ENCODE measurements at regions not wholly inside any gene's neighbourhood (a gene's known extent, or its start where the extent isn't known, plus 50 kb on each side); places are given as distances from the start of the nearest gene placed in this dataset.
A peak's percentile ranks its signal among the peaks of the same experiment; 100 is the strongest.

DNA sequence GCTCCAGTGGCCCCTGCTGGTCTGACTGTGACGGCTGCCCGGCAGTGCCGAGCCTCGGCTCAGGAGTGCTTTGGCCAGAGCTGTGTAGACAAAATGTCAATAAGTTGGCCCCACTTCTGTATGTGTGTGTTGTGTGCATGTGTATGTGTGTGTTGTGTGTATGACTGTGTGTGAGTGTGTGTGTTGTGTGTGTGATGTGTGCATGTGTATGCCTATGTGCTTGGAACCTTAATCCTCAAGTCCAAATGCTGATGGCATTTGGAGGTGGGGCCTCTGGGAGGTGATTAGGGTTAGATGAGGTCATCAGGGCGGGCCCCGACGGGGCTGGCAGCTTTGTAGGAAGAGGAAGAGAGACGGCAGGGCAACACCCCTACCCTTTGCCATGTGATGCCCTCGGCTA is 269.0 kb downstream of the DCDC2C start:
- Histone ChIP-seq H3K4me1 (no peaks in the 10 kb centered on the region), H3K4me2 (no peak overlapping the region), H3K9me3 (peaks cover 12% of the 10 kb centered on the region; the same call in 2 of the 3 replicates), H3K4me3 (no peak overlapping the region), H3K27ac (no peak overlapping the region)
- ATAC-seq (peak in 1 of 2 experiments; percentile 28; a peak in 1 of 6 replicates), DNase-seq (ENCODE audit: low read depth in 1 of 2, low spot score in 1 of 2) (no peak), FAIRE-seq (no peak)
- 4% methylated on average over 9 of the region's 9 CpGs for WGBS (ENCODE audit: missing lambda C conversion rate)
- ChIA-PET POLR2A (no interaction called here), CTCF (interaction anchor here (0.5 to 2.2 kb wide), 2 partner anchors 13 kb away, joined by 3 to 7 read pairs; no protein-coding TSS in a partner anchor)
- TF ChIP-seq POLR2AphosphoS2 (conservative IDR thresholded peaks at IDR 0.05; ENCODE audit: low read length) (no peak), FOSB (CRISPR knock-in tag; IDR thresholded peaks at IDR 0.05) (no peak), TP53 (CRISPR knock-in tag; IDR thresholded peaks at IDR 0.05) (no peak), KDM5A (IDR thresholded peaks at IDR 0.05) (no peak), JUNB (IDR thresholded peaks at IDR 0.05) (no peak), RAD21 (conservative IDR thresholded peaks at IDR 0.05 in 1 of 2, IDR thresholded peaks at IDR 0.05 in 1 of 2) (no peak), MAZ (IDR thresholded peaks at IDR 0.05; ENCODE audit: borderline replicate concordance, low read depth, low read length) (no peak), HOXA7 (CRISPR knock-in tag; IDR thresholded peaks at IDR 0.05) (no peak), JUN (IDR thresholded peaks at IDR 0.05) (no peak), NPAS2 (CRISPR knock-in tag; IDR thresholded peaks at IDR 0.05; ENCODE audit: borderline replicate concordance) (no peak), TFCP2L1 (CRISPR knock-in tag; IDR thresholded peaks at IDR 0.05) (no peak), HOXB5 (CRISPR knock-in tag; IDR thresholded peaks at IDR 0.05) (no peak), ZSCAN20 (CRISPR knock-in tag; IDR thresholded peaks at IDR 0.05) (no peak), CHD2 (IDR thresholded peaks at IDR 0.05; ENCODE audit: low read length, partially characterized antibody) (no peak)
- TF ChIP-seq, protein P1, sequence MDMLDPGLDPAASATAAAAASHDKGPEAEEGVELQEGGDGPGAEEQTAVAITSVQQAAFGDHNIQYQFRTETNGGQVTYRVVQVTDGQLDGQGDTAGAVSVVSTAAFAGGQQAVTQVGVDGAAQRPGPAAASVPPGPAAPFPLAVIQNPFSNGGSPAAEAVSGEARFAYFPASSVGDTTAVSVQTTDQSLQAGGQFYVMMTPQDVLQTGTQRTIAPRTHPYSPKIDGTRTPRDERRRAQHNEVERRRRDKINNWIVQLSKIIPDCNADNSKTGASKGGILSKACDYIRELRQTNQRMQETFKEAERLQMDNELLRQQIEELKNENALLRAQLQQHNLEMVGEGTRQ (IDR thresholded peaks at IDR 0.05), result no peak
- TF ChIP-seq, protein P2, sequence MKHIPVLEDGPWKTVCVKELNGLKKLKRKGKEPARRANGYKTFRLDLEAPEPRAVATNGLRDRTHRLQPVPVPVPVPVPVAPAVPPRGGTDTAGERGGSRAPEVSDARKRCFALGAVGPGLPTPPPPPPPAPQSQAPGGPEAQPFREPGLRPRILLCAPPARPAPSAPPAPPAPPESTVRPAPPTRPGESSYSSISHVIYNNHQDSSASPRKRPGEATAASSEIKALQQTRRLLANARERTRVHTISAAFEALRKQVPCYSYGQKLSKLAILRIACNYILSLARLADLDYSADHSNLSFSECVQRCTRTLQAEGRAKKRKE (CRISPR knock-in tag; IDR thresholded peaks at IDR 0.05; ENCODE audit: low read depth), result no peak

DNA sequence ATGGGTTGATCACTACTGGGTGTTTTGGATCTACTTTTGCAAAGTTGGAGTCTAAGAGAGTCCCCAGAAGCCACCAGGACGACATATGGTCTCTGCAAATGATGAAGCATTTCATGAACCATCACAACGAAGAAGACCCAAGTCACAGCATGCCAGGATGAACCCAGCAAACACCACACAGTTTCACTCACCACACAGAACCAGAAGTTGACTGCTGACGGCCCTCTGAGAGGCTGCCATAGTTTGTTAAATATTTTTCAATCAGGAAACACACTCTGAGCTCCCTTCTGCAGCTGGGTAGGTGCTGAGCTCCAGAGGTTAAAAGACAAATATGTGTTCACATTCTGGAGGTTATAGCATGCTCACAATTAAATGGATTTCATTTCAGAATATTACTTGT is 271.4 kb downstream of the DCDC2C start:
- ChIA-PET CTCF (interaction anchor here (1.0 to 1.3 kb wide), 2 partner anchors 15 to 194 kb away, joined by 3 to 7 read pairs; no protein-coding TSS in a partner anchor), POLR2A (interaction anchor here (0.7 kb wide), 1 partner anchor 9 kb away, joined by 4 read pairs; no protein-coding TSS in a partner anchor)
- Histone ChIP-seq H3K4me3 (no peak overlapping the region), H3K9me3 (peaks cover 12% of the 10 kb centered on the region; the same call in 2 of the 3 replicates), H3K27ac (no peak overlapping the region), H3K4me2 (no peak overlapping the region), H3K4me1 (no peaks in the 10 kb centered on the region)
- ATAC-seq (no peak), DNase-seq (ENCODE audit: low read depth in 1 of 2, low spot score in 1 of 2) (no peak), FAIRE-seq (no peak)
- TF ChIP-seq SREBF2 (IDR thresholded peaks at IDR 0.05), result no peak
- no peak for TF ChIP-seq POLR2A (IDR thresholded peaks at IDR 0.05; ENCODE audit: low read length)
- TF ChIP-seq MAFK (IDR thresholded peaks at IDR 0.05; ENCODE audit: partially characterized antibody), result no peak
- no peak for TF ChIP-seq EHF (CRISPR knock-in tag; IDR thresholded peaks at IDR 0.05)
- TF ChIP-seq RARB (CRISPR knock-in tag; IDR thresholded peaks at IDR 0.05), result no peak
- no peak for TF ChIP-seq FOSB (CRISPR knock-in tag; IDR thresholded peaks at IDR 0.05)
- no peak for TF ChIP-seq RAD21 (conservative IDR thresholded peaks at IDR 0.05 in 1 of 2, IDR thresholded peaks at IDR 0.05 in 1 of 2)
- TF ChIP-seq, protein P3, sequence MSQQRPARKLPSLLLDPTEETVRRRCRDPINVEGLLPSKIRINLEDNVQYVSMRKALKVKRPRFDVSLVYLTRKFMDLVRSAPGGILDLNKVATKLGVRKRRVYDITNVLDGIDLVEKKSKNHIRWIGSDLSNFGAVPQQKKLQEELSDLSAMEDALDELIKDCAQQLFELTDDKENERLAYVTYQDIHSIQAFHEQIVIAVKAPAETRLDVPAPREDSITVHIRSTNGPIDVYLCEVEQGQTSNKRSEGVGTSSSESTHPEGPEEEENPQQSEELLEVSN (IDR thresholded peaks at IDR 0.05; ENCODE audit: borderline replicate concordance, low read depth), result no peak
- no peak for TF ChIP-seq HDAC2 (IDR thresholded peaks at IDR 0.05)
- TF ChIP-seq, protein P4, sequence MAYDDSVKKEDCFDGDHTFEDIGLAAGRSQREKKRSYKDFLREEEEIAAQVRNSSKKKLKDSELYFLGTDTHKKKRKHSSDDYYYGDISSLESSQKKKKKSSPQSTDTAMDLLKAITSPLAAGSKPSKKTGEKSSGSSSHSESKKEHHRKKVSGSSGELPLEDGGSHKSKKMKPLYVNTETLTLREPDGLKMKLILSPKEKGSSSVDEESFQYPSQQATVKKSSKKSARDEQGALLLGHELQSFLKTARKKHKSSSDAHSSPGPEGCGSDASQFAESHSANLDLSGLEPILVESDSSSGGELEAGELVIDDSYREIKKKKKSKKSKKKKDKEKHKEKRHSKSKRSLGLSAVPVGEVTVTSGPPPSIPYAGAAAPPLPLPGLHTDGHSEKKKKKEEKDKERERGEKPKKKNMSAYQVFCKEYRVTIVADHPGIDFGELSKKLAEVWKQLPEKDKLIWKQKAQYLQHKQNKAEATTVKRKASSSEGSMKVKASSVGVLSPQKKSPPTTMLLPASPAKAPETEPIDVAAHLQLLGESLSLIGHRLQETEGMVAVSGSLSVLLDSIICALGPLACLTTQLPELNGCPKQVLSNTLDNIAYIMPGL (CRISPR knock-in tag; IDR thresholded peaks at IDR 0.05; ENCODE audit: borderline replicate concordance), result no peak
- no peak for TF ChIP-seq HEYL (CRISPR knock-in tag; IDR thresholded peaks at IDR 0.05)
- TF ChIP-seq RCOR1 (IDR thresholded peaks at IDR 0.05; ENCODE audit: low read depth, low read length), result no peak
- WGBS (ENCODE audit: missing lambda C conversion rate), result 0% methylated on average over 3 of the region's 3 CpGs
